ENCODE measurements at regions not wholly inside any gene's neighbourhood (a gene's known extent, or its start where the extent isn't known, plus 50 kb on each side); places are given as distances from the start of the nearest gene placed in this dataset.

- no peak for TF ChIP-seq TAF1 (IDR thresholded peaks at IDR 0.05; ENCODE audit: low read depth, low read length)
- no peak for TF ChIP-seq USF2 (IDR thresholded peaks at IDR 0.05; ENCODE audit: low read length)
- TF ChIP-seq EP300 (IDR thresholded peaks at IDR 0.05; ENCODE audit: borderline replicate concordance in 1 of 2, low read depth in 2 of 2, low read length in 2 of 2), result no peak
- TF ChIP-seq, protein P1, sequence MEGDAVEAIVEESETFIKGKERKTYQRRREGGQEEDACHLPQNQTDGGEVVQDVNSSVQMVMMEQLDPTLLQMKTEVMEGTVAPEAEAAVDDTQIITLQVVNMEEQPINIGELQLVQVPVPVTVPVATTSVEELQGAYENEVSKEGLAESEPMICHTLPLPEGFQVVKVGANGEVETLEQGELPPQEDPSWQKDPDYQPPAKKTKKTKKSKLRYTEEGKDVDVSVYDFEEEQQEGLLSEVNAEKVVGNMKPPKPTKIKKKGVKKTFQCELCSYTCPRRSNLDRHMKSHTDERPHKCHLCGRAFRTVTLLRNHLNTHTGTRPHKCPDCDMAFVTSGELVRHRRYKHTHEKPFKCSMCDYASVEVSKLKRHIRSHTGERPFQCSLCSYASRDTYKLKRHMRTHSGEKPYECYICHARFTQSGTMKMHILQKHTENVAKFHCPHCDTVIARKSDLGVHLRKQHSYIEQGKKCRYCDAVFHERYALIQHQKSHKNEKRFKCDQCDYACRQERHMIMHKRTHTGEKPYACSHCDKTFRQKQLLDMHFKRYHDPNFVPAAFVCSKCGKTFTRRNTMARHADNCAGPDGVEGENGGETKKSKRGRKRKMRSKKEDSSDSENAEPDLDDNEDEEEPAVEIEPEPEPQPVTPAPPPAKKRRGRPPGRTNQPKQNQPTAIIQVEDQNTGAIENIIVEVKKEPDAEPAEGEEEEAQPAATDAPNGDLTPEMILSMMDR (IDR thresholded peaks at IDR 0.05; ENCODE audit: control extremely low read depth in 1 of 3, insufficient read depth in 1 of 3, low read depth in 1 of 3, low read length in 3 of 3), result no peak
- TF ChIP-seq RFX5 (IDR thresholded peaks at IDR 0.05; ENCODE audit: borderline replicate concordance, low read depth, low read length), result no peak
- TF ChIP-seq GABPA (IDR thresholded peaks at IDR 0.05; ENCODE audit: borderline replicate concordance, insufficient read depth, low read length), result no peak
- TF ChIP-seq ZNF274 (IDR thresholded peaks at IDR 0.05; ENCODE audit: borderline replicate concordance, extremely low read depth, low read length), result no peak
- TF ChIP-seq POLR2AphosphoS5 (IDR thresholded peaks at IDR 0.05; ENCODE audit: low read depth, low read length), result no peak
- TF ChIP-seq, protein P2, sequence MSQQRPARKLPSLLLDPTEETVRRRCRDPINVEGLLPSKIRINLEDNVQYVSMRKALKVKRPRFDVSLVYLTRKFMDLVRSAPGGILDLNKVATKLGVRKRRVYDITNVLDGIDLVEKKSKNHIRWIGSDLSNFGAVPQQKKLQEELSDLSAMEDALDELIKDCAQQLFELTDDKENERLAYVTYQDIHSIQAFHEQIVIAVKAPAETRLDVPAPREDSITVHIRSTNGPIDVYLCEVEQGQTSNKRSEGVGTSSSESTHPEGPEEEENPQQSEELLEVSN (IDR thresholded peaks at IDR 0.05), result no peak
- no peak for TF ChIP-seq EGR1 (IDR thresholded peaks at IDR 0.05; ENCODE audit: borderline replicate concordance, low read depth, low read length)
These were observed 211.5 kb upstream of the TOX3 start for GRCh38 chr16:52758473-52758855.
